ENCODE measurements at regions not wholly inside any gene's neighbourhood (a gene's known extent, or its start where the extent isn't known, plus 50 kb on each side); places are given as distances from the start of the nearest gene placed in this dataset.

DNA sequence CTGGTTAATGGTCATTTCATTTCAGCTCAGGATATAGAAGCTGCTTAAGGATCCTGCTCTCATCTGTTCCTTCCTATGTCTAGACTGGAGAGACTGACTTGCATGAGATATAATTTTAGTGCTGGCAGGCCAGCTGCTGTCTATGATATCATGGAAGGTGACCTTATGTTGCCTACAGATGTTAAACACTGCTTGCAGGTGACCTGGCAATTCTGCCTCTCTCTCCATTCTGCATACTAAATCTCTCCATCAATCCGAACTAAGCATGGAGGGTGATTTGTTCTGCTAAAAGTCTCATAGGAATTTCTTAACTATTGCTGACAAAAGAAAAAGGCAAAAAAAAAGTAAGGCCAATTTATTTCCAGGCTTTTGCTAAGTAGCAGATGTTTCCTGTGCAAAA, 81.0 kb downstream of the CCNA1 start:
- Histone ChIP-seq H3K27me3 (ENCODE audit: control insufficient read depth in 2 of 2, insufficient read depth in 2 of 2, low read length in 2 of 2) (no peaks in the 10 kb centered on the region), H3K4me2 (replicated peaks; ENCODE audit: extremely low read depth, low read length, poor library complexity, severe bottlenecking) (no peak overlapping the region), H3K9ac (ENCODE audit: insufficient read depth, low read length, poor library complexity, severe bottlenecking) (no peak overlapping the region), H3K36me3 (replicated peaks in 1 of 2; ENCODE audit: control insufficient read depth in 1 of 2, insufficient read depth in 2 of 2, low read length in 2 of 2) (no peaks in the 10 kb centered on the region), H4K20me1 (ENCODE audit: insufficient read depth, low read length) (no peaks in the 10 kb centered on the region), H3K79me2 (ENCODE audit: insufficient read depth, low read length) (no peaks in the 10 kb centered on the region), H2AFZ (ENCODE audit: insufficient read depth, low read depth, low read length, poor library complexity, severe bottlenecking) (no peak overlapping the region), H3K9me3 (replicated peaks in 1 of 2; ENCODE audit: control insufficient read depth in 1 of 2, insufficient read depth in 1 of 2, low read length in 2 of 2) (no peaks in the 10 kb centered on the region), H3K4me3 (replicated peaks in 1 of 3; ENCODE audit: low read depth in 2 of 3, low read length in 3 of 3) (no peak overlapping the region), H3K27ac (ENCODE audit: low read depth in 1 of 2, low read length in 2 of 2) (no peak overlapping the region), H3K4me1 (ENCODE audit: control insufficient read depth in 1 of 2, insufficient read depth in 2 of 2, low read length in 2 of 2) (no peaks in the 10 kb centered on the region)
- intact Hi-C loops (cut with micrococcal nuclease), result no loop called here
- H3K4me3 Mint-ChIP-seq, result no peak overlapping the region
- peaks cover 4% of the 10 kb centered on the region for H3K4me1 Mint-ChIP-seq
- no CpG with 5 or more reads among the region's 1 CpG for WGBS (ENCODE audit: insufficient coverage)
- no peaks in the 10 kb centered on the region for H3K36me3 Mint-ChIP-seq
- peaks cover 0 to 2% (median 0%) of the 10 kb centered on the region in 3 donors for H3K27me3 Mint-ChIP-seq (ENCODE audit: low read depth in 3 of 3)
- TF ChIP-seq, protein P1, sequence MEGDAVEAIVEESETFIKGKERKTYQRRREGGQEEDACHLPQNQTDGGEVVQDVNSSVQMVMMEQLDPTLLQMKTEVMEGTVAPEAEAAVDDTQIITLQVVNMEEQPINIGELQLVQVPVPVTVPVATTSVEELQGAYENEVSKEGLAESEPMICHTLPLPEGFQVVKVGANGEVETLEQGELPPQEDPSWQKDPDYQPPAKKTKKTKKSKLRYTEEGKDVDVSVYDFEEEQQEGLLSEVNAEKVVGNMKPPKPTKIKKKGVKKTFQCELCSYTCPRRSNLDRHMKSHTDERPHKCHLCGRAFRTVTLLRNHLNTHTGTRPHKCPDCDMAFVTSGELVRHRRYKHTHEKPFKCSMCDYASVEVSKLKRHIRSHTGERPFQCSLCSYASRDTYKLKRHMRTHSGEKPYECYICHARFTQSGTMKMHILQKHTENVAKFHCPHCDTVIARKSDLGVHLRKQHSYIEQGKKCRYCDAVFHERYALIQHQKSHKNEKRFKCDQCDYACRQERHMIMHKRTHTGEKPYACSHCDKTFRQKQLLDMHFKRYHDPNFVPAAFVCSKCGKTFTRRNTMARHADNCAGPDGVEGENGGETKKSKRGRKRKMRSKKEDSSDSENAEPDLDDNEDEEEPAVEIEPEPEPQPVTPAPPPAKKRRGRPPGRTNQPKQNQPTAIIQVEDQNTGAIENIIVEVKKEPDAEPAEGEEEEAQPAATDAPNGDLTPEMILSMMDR (IDR thresholded peaks at IDR 0.05), result no peak
- DNase-seq, result no peak
- H3K9me3 Mint-ChIP-seq, result peaks cover 0 to 2% (median 0%) of the 10 kb centered on the region in 7 donors
- H3K27ac Mint-ChIP-seq, result no peak overlapping the region

DNA sequence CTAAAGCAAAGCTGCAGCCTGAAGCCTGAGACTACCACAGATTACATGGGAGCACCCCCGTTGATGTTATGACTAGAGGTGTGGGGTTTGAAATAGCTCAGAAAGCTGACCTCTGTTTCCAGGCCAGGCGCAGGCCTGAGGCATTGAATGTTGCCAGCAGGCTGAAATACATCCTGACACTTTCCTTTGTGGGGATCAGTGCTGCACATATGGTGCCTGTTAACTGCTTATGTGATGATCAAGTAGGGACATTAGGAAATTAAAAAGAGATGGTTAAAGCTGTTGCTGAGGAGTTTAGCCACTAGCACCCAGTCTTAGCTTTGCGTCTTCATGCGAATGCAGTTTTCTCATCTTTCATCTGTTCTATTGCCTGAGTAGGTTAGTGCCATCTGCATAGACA, 83.2 kb downstream of the CCNA1 start:
- Mint-ChIP-seq H3K27ac (no peak overlapping the region), H3K4me3 (no peak overlapping the region), H3K36me3 (no peaks in the 10 kb centered on the region), H3K4me1 (peaks cover 4% of the 10 kb centered on the region), H3K9me3 (peaks cover 0 to 2% (median 0%) of the 10 kb centered on the region in 7 donors), H3K27me3 (ENCODE audit: low read depth in 3 of 3) (peaks cover 0 to 1% (median 0%) of the 10 kb centered on the region in 3 donors)
- H3K9ac ChIP-seq (ENCODE audit: insufficient read depth, low read length, poor library complexity, severe bottlenecking), result no peak overlapping the region
- TF ChIP-seq, protein P1 (IDR thresholded peaks at IDR 0.05), result no peak
- no peaks in the 10 kb centered on the region for H3K4me1 ChIP-seq (ENCODE audit: control insufficient read depth in 1 of 2, insufficient read depth in 2 of 2, low read length in 2 of 2)
- H2AFZ ChIP-seq (ENCODE audit: insufficient read depth, low read depth, low read length, poor library complexity, severe bottlenecking), result no peak overlapping the region
- DNase-seq, result no peak
- no peak overlapping the region for H3K4me3 ChIP-seq (replicated peaks in 1 of 3; ENCODE audit: low read depth in 2 of 3, low read length in 3 of 3)
- no peaks in the 10 kb centered on the region for H3K27me3 ChIP-seq (ENCODE audit: control insufficient read depth in 2 of 2, insufficient read depth in 2 of 2, low read length in 2 of 2)
- H4K20me1 ChIP-seq (ENCODE audit: insufficient read depth, low read length), result no peaks in the 10 kb centered on the region
- intact Hi-C loops (cut with micrococcal nuclease), result no loop called here
- no peaks in the 10 kb centered on the region for H3K79me2 ChIP-seq (ENCODE audit: insufficient read depth, low read length)
- WGBS (ENCODE audit: insufficient coverage), result 100% methylated on average over 4 of the region's 4 CpGs
- no peak overlapping the region for H3K4me2 ChIP-seq (replicated peaks; ENCODE audit: extremely low read depth, low read length, poor library complexity, severe bottlenecking)
- no peaks in the 10 kb centered on the region for H3K9me3 ChIP-seq (replicated peaks in 1 of 2; ENCODE audit: control insufficient read depth in 1 of 2, insufficient read depth in 1 of 2, low read length in 2 of 2)
- H3K36me3 ChIP-seq (replicated peaks in 1 of 2; ENCODE audit: control insufficient read depth in 1 of 2, insufficient read depth in 2 of 2, low read length in 2 of 2), result no peaks in the 10 kb centered on the region
- no peak overlapping the region for H3K27ac ChIP-seq (ENCODE audit: low read depth in 1 of 2, low read length in 2 of 2)
